HFF-Myc (cell line): ENCODE measurements at regions not wholly inside any gene's neighbourhood (a gene's known extent, or its start where the extent isn't known, plus 50 kb on each side); places are given as distances from the start of the nearest gene placed in this dataset.

ENCODE experiments used
- DNase-seq: peaks from one replicate; pipeline ENCODE4 v3.0.0-alpha.2; 2011; ENCODE audit warnings: low read depth; ENCODE audit errors: extremely low read depth
- H3K4me3 ChIP-seq: replicated peaks from 2 replicates; pipeline ENCODE4 v1.5.1; 2011; ENCODE audit warnings: low read depth, mild to moderate bottlenecking, control low read depth, low read length
- CTCF ChIP-seq: IDR thresholded peaks from 2 replicates; pipeline ENCODE4 v1.5.1; 2012; ENCODE audit warnings: mild to moderate bottlenecking, low read depth, low read length, control low read depth; ENCODE audit errors: missing control alignments

- TF ChIP-seq CTCF = no peak
- no peak for DNase-seq
- no peak overlapping the region for H3K4me3 ChIP-seq
These were observed 223.3 kb downstream of the MC4R start for GRCh38 chr18:60149316-60149715.

- no peak for DNase-seq
- no peak for TF ChIP-seq CTCF
- H3K4me3 ChIP-seq = no peak overlapping the region
These were observed 225.3 kb downstream of the MC4R start for GRCh38 chr18:60147323-60147722.

- no peak overlapping the region for H3K4me3 ChIP-seq
- DNase-seq = no peak
- no peak for TF ChIP-seq CTCF
These were observed 226.2 kb downstream of the MC4R start for GRCh38 chr18:60146220-60146960.

GRCh38 chr18:60145776-60146175, 226.8 kb downstream of the MC4R start:
- DNase-seq = no peak
- TF ChIP-seq CTCF = no peak
- H3K4me3 ChIP-seq = no peak overlapping the region

- no peak for DNase-seq
- no peak overlapping the region for H3K4me3 ChIP-seq
- TF ChIP-seq CTCF = no peak
These were observed 235.0 kb downstream of the PMAIP1 start for GRCh38 chr18:60134806-60135205.

- DNase-seq = no peak
- TF ChIP-seq CTCF = no peak
- H3K4me3 ChIP-seq = no peak overlapping the region
These were observed 230.5 kb downstream of the PMAIP1 start for GRCh38 chr18:60130284-60130683.

GRCh38 chr18:60123031-60123430, 223.2 kb downstream of the PMAIP1 start:
- H3K4me3 ChIP-seq = no peak overlapping the region
- DNase-seq = no peak
- TF ChIP-seq CTCF = no peak
